T-helper 17 cell (primary cell): ENCODE measurements at regions not wholly inside any gene's neighbourhood (a gene's known extent, or its start where the extent isn't known, plus 50 kb on each side); places are given as distances from the start of the nearest gene placed in this dataset.
"Not testable (repeated sequence)": the region's sequence is repeated elsewhere in the genome, so short reads cannot be mapped to it uniquely, and the experiment has no call there.

Experiments used
- ATAC-seq: fragments of 150-1000 bp; cut with Tn5 transposase; 2 replicates; pipeline ENCODE4 v1.10.0; 2021; ENCODE audit warnings: mild to moderate bottlenecking, moderate library complexity
- DNase-seq, 3 donors: peaks; one replicate each; pipeline versions ENCODE4 v3.0.0 to v3.0.0-alpha.2; 2020 to 2021
- H3K9me3 ChIP-seq: one replicate; pipeline ENCODE4 v1.7.0; 2013; ENCODE audit warnings: low read length, mild to moderate bottlenecking; ENCODE audit not compliant: control insufficient read depth, poor library complexity, severe bottlenecking
- H3K27ac Mint-ChIP-seq: one replicate; pipeline ENCODE4 v1.8.0; 2022; ENCODE audit warnings: mild to moderate bottlenecking, moderate library complexity, mixed read lengths
- H3K27me3 Mint-ChIP-seq: one replicate; pipeline ENCODE4 v1.8.0; 2022; ENCODE audit warnings: mixed read lengths
- H3K36me3 Mint-ChIP-seq: one replicate; pipeline ENCODE4 v1.8.0; 2022; ENCODE audit warnings: low read depth, mixed read lengths
- H3K4me1 Mint-ChIP-seq: one replicate; pipeline ENCODE4 v1.8.0; 2022; ENCODE audit warnings: mild to moderate bottlenecking, mixed read lengths
- H3K4me3 Mint-ChIP-seq: one replicate; pipeline ENCODE4 v1.8.0; 2022; ENCODE audit warnings: mild to moderate bottlenecking, moderate library complexity, mixed read lengths

GRCh38 chrX:50967736-50968135, 57.2 kb downstream of the BMP15 start:
- DNase-seq (no peak), ATAC-seq (no peak)
- Mint-ChIP-seq H3K4me3 (no peak overlapping the region), H3K27ac (no peak overlapping the region), H3K36me3 (no peaks in the 10 kb centered on the region), H3K4me1 (no peaks in the 10 kb centered on the region), H3K27me3 (no peaks in the 10 kb centered on the region)
- no peaks in the 10 kb centered on the region for H3K9me3 ChIP-seq

DNA sequence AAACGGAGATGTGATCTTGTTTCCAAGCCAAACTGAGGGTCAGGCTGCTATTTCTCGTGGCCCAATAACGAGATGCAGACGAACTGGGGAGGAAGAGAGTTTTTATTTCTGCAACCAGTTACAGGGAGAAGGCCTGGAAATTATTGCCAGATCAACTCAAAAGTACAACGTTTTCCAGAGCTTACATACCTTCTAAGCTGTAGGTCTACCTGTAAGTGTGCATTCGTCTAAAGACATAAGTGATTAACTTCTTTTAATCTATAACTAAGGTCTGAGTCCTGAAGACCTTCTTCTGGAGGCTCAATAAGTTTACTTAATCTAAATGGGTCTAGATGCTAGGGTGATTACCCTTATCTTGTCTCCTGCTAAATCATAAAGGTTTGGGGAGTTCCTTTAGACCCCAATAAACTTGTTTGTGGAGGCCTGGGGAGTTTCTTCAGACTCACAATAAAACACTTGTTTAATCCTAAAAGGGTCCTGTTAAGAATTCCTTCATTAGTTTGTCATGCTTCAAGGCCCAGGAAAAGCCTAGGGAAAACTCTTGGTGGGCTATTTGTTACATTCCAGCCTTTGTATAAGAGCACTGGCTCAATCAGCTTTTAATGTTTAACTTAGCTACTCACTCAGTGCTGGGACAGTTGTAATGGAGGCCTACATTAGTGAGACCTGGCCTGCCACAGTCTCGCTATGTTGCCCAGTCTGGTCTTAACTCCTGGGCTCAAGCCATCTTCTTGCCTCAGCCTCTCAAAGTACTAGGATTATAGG, 58.5 kb downstream of the BMP15 start:
- not testable (repeated sequence) for H3K4me1 Mint-ChIP-seq, ATAC-seq, H3K27me3 Mint-ChIP-seq, H3K4me3 Mint-ChIP-seq, H3K36me3 Mint-ChIP-seq, DNase-seq, H3K9me3 ChIP-seq, H3K27ac Mint-ChIP-seq

GRCh38 chrX:50971395-50971794, 60.9 kb downstream of the BMP15 start:
- H3K9me3 ChIP-seq, result no peaks in the 10 kb centered on the region
- ATAC-seq (no peak), DNase-seq (no peak)
- no peaks in the 10 kb centered on the region for H3K4me1 Mint-ChIP-seq
- H3K4me3 Mint-ChIP-seq, result no peak overlapping the region
- H3K27ac Mint-ChIP-seq, result no peak overlapping the region
- H3K27me3 Mint-ChIP-seq, result no peaks in the 10 kb centered on the region
- H3K36me3 Mint-ChIP-seq, result no peaks in the 10 kb centered on the region

DNA sequence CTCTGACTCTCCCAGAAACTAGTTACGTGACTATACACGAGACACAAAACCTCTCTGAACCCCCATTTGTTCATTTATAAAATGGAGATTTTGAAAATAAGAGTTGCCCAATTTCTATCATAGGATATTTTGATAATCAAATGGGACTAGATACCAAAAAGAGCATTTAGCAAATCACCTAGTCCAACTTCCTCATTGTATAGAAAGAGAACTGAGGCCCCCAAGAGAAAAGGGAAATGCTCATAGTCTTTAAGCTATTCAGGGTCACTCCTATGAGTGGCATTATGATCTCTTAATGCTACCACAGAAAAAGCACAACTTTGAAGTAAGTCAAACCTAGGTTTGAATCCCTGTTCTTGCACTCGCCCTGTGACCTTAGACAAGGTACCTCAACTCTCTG, 62.7 kb downstream of the BMP15 start:
- Mint-ChIP-seq H3K4me1 (no peaks in the 10 kb centered on the region), H3K4me3 (no peak overlapping the region), H3K36me3 (no peaks in the 10 kb centered on the region), H3K27me3 (no peaks in the 10 kb centered on the region), H3K27ac (no peak overlapping the region)
- ATAC-seq, result no peak
- H3K9me3 ChIP-seq, result no peaks in the 10 kb centered on the region
- DNase-seq, result no peak

DNA sequence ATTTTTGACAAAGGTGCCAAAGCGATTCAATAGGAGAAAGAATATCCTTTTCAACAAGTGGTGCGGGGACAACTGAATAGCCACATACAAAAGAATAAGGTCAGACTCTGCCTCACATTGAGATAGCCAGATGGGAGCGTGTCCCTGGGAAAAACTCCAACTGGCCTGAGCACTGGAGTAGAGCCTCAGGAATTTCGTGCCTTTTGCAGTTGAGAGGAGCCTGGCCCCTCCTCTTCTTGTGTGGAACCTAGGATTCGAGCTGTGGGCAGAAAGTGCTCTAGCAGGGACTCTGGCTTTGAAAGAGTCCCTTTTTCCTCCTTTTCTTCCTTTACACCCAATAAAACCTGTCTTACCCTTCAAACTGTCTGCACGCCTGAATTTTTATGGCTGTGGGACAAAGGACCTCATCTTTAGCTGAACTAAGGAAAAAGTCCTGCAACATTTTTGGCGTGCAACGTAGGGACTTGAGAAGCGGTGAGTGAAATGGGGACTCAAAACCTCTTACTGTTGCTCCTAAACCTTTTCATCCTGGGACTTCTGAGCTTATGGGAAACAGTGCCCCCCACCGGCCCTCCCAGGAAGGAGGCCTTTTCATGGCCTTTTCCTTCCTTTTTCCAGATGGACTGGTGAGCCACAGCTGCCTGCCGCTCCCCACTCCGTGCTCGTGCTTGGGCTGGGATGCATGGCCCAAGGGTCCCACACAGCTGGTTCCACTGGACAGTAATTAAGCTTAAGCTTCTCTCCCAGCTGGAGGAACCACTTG, 68.6 kb downstream of the BMP15 start:
- no peaks in the 10 kb centered on the region for H3K36me3 Mint-ChIP-seq
- no peak overlapping the region for H3K4me3 Mint-ChIP-seq

GRCh38 chrX:50980251-50980650, 69.7 kb downstream of the BMP15 start:
- DNase-seq (no peak), ATAC-seq (no peak)
- H3K9me3 ChIP-seq, result no peaks in the 10 kb centered on the region
- H3K36me3 Mint-ChIP-seq, result no peaks in the 10 kb centered on the region
- H3K4me3 Mint-ChIP-seq, result no peak overlapping the region
- H3K27me3 Mint-ChIP-seq, result peaks cover 10% of the 10 kb centered on the region
- H3K4me1 Mint-ChIP-seq, result no peaks in the 10 kb centered on the region
- H3K27ac Mint-ChIP-seq, result no peak overlapping the region

More for the DNA sequence above, 68.6 kb downstream of the BMP15 start:
- H3K9me3 ChIP-seq, result no peaks in the 10 kb centered on the region
- Mint-ChIP-seq H3K27me3 (peaks cover 7% of the 10 kb centered on the region), H3K27ac (no peak overlapping the region), H3K4me1 (no peaks in the 10 kb centered on the region)
- ATAC-seq (no peak), DNase-seq (no peak)

- H3K27ac Mint-ChIP-seq, result no peak overlapping the region
- no peaks in the 10 kb centered on the region for H3K36me3 Mint-ChIP-seq
- no peaks in the 10 kb centered on the region for H3K9me3 ChIP-seq
- no peak overlapping the region for H3K4me3 Mint-ChIP-seq
- H3K4me1 Mint-ChIP-seq, result no peaks in the 10 kb centered on the region
- DNase-seq, result no peak
- H3K27me3 Mint-ChIP-seq, result peaks cover 22% of the 10 kb centered on the region
- no peak for ATAC-seq
Observed at GRCh38 chrX:50988649-50989048, 78.1 kb downstream of the BMP15 start.

DNA sequence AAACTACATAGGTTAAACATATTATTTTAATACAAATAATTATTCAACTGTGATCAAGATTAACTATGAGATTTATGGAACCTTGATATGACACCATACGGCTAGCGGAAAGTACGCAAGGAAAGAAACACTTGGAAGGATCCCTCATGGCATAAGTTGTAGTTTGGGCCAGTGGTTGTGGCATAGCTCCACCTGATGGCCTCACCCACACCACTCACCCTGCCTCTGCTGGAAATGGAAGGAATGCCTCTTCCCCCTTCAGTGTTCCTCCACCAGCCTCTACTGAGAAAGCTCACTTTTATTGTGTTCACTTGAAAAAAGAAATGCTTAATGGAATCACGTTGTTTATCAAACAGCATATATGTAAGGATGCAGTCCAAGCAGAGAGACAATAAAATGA, 86.4 kb downstream of the BMP15 start:
- no peak for ATAC-seq
- Mint-ChIP-seq H3K36me3 (no peaks in the 10 kb centered on the region), H3K4me1 (no peaks in the 10 kb centered on the region), H3K27me3 (peaks cover 11% of the 10 kb centered on the region), H3K4me3 (no peak overlapping the region), H3K27ac (no peak overlapping the region)
- H3K9me3 ChIP-seq, result no peaks in the 10 kb centered on the region
- DNase-seq, result no peak

- not testable (repeated sequence) for H3K4me3 Mint-ChIP-seq, H3K4me1 Mint-ChIP-seq, H3K9me3 ChIP-seq, H3K27ac Mint-ChIP-seq, H3K36me3 Mint-ChIP-seq, ATAC-seq, H3K27me3 Mint-ChIP-seq, DNase-seq
Observed at GRCh38 chrX:51000384-51000783, 89.8 kb downstream of the BMP15 start.

DNA sequence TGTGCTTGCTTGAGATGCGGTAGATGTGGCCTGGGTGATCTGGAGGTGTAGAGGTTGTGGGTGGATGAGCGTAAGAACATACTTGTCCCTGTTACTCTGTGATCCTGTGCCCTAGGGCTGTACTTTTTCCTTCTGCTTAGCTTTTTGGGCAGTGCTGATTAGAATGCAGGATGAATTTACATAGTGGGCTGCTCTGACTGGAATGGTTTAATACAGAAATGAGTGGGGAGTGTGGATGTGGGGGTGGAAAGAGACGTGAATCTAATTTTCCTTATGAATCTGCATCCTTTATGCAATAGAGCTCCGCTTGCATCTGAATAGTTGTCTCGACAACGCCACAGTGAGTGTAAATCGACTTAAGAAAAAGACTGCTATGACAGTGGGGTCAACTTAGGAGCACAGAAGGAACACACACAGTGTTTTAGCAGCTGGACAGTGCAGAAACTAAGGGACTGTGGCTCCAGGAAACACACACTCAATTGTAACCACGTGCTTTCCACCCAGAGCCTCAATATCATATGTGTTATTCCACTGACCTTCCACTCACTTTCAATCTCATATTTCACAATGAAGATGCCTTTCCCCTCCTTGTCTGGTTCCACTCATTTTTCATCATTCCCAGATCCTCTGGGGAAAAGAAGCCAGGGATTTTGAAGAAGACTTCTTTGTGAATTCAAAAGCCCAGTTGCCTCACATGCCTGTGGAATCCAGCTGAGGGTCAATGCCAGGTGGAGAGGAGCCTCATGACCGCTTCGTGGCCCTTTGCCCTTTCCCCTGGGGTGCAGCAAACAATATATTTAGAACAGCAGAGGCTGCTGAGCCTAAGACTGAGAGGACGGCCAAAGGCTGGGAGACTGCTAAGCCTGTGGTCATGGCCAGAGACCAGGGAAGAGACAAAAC, 91.4 kb downstream of the BMP15 start:
- not testable (repeated sequence) for DNase-seq, H3K4me1 Mint-ChIP-seq, H3K4me3 Mint-ChIP-seq, H3K27me3 Mint-ChIP-seq, H3K27ac Mint-ChIP-seq, H3K9me3 ChIP-seq, ATAC-seq, H3K36me3 Mint-ChIP-seq

DNA sequence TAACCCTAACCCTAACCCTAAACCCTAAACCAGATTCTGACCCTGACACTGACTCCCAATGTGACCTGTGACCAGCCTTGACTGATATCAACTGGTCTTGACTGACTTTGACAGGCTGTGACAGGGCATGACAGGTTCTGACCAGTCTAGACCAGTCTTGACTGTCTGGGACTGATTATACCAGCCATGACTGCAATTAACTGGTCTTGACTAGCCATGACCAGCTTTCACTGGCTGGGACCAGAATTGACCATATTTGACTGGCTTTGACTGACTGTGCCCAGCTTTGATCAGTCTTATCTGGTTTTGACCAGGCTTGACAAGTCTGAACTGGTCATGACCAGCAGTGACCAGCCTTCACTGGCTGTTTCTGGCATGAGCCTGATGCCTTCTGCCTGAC, 95.5 kb downstream of the BMP15 start:
- no peak overlapping the region for H3K4me3 Mint-ChIP-seq
- ATAC-seq (no peak), DNase-seq (no peak)
- no peaks in the 10 kb centered on the region for H3K4me1 Mint-ChIP-seq
- H3K27me3 Mint-ChIP-seq, result no peaks in the 10 kb centered on the region
- H3K36me3 Mint-ChIP-seq, result no peaks in the 10 kb centered on the region
- no peaks in the 10 kb centered on the region for H3K9me3 ChIP-seq
- H3K27ac Mint-ChIP-seq, result no peak overlapping the region

DNA sequence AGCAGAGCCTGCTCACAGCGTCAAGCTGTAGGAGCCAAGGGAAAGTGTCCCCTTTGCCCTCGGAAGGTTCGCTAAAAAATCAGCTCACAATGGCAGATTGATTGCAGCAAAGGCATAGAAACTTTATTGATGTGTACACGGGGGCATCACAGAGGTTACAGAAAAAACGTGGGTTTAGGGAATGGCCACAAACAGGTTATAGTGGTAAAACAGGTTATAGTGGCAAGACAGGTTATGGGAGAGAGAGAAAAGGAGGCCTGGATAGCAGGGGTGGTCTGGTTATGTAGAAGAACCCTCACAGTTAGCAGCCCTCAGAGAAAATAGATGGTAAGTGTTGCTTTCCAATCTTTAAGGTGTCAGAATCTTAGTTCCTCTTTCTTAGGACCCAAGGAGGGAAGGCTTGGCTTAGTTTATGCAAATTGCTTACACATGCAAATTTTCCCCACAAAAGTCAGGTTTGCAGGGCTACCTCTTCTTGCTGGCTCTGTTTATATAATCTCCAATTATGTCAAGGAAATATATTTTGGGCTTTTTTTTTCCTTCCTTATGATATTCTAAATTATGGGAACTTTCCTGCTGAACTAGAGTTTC, 113.7 kb downstream of the BMP15 start:
- no peak for DNase-seq
- Mint-ChIP-seq H3K4me3 (no peak overlapping the region), H3K4me1 (no peaks in the 10 kb centered on the region), H3K27me3 (peaks cover 11% of the 10 kb centered on the region), H3K27ac (no peak overlapping the region), H3K36me3 (peaks cover 2% of the 10 kb centered on the region)
- no peak for ATAC-seq
- no peaks in the 10 kb centered on the region for H3K9me3 ChIP-seq

DNA sequence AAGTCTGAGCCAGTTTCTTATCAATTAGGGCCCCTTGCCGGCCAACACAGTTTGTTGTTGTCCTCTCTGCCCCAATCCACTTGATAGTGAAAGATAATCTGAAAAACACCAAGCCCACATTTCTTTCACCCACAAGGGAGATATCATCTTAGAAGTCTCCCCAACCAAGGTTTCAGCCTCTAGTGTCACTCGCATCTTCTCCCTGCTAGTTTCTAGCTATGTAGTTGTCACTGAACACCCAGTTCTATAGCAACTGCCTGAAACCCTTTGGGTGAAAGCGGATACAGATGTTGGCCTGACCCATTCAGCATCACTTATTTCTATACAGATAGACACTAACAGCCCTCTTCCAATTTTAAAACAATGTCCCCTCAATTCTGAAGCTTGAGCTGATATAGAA, 116.3 kb downstream of the BMP15 start:
- DNase-seq, result no peak
- peaks cover 5% of the 10 kb centered on the region for H3K27me3 Mint-ChIP-seq
- H3K4me1 Mint-ChIP-seq, result no peaks in the 10 kb centered on the region
- no peak for ATAC-seq
- no peaks in the 10 kb centered on the region for H3K36me3 Mint-ChIP-seq
- no peaks in the 10 kb centered on the region for H3K9me3 ChIP-seq
- no peak overlapping the region for H3K27ac Mint-ChIP-seq
- H3K4me3 Mint-ChIP-seq, result no peak overlapping the region
